MCF 10A (cell line): ENCODE measurements at regions not wholly inside any gene's neighbourhood (a gene's known extent, or its start where the extent isn't known, plus 50 kb on each side); places are given as distances from the start of the nearest gene placed in this dataset.

Experiments used
- BruUV-seq: library from RNA; stranded (reverse); fragments of 400-500 nt; replicated peaks from 2 replicates; lab custom pipeline; 2021; lab: Mats Ljungman, UMichigan
- CTCF ChIA-PET: fragments of 300-600 bp; sonication (Branson Sonifier 250); formaldehyde crosslinking; extraction: SDS; loops from one replicate; lab custom pipeline; 2021; ENCODE audit warnings: antibody characterized with exemption, inconsistent platforms; lab: Yijun Ruan, JAX
- POLR2A ChIA-PET: fragments of 300-600, 350-650 bp; sonication (Branson Sonifier 250); formaldehyde crosslinking; extraction: SDS; loops from one replicate; lab custom pipeline; 2020; ENCODE audit warnings: antibody characterized with exemption, inconsistent platforms; lab: Yijun Ruan, JAX
- DNase-seq: peaks from one replicate; pipeline ENCODE4 v3.0.0-alpha.2; 2018; ENCODE audit not compliant: unreplicated experiment
- H3K27ac Mint-ChIP-seq: one replicate; pipeline ENCODE4 v1.8.0; 2022; ENCODE audit warnings: mild to moderate bottlenecking, low read depth, mixed read lengths; ENCODE audit not compliant: unreplicated experiment
- H3K27me3 Mint-ChIP-seq: one replicate; pipeline ENCODE4 v1.8.0; 2022; ENCODE audit warnings: mixed read lengths; ENCODE audit not compliant: insufficient read depth, unreplicated experiment
- H3K36me3 Mint-ChIP-seq: one replicate; pipeline ENCODE4 v1.8.0; 2022; ENCODE audit warnings: mild to moderate bottlenecking, moderate library complexity, mixed read lengths; ENCODE audit not compliant: insufficient read depth, unreplicated experiment
- H3K4me1 Mint-ChIP-seq: one replicate; pipeline ENCODE4 v1.8.0; 2022; ENCODE audit warnings: mixed read lengths; ENCODE audit not compliant: insufficient read depth, unreplicated experiment
- H3K4me3 Mint-ChIP-seq: one replicate; pipeline ENCODE4 v1.8.0; 2022; ENCODE audit warnings: mild to moderate bottlenecking, moderate library complexity, mixed read lengths; ENCODE audit not compliant: unreplicated experiment
- H3K9me3 Mint-ChIP-seq: one replicate; pipeline ENCODE4 v1.8.0; 2022; ENCODE audit warnings: mixed read lengths; ENCODE audit not compliant: unreplicated experiment
- intact Hi-C: fragments of 100-400 bp; cut with micrococcal nuclease; formaldehyde crosslinking; loops from 2 replicates; pipeline ENCODE4 v1.14.1; 2022
- TF ChIP-seq, protein P1 (sequence below): fragments of 200-600 bp; IDR thresholded peaks from one replicate; pipeline ENCODE4 v1.8.0; 2022; ENCODE audit warnings: antibody characterized with exemption, mild to moderate bottlenecking; ENCODE audit not compliant: unreplicated experiment

GRCh38 chr4:16417198-16417597 lies 190.9 kb upstream of the TAPT1 start:
- intact Hi-C loops = no loop called here
- Mint-ChIP-seq H3K4me1 (peaks cover 8% of the 10 kb centered on the region), H3K36me3 (no peaks in the 10 kb centered on the region), H3K27ac (no peak overlapping the region), H3K27me3 (peaks cover 18% of the 10 kb centered on the region), H3K9me3 (peaks cover 10% of the 10 kb centered on the region), H3K4me3 (no peak overlapping the region)
- POLR2A ChIA-PET = no interaction called here
- BruUV-seq = no TSS peak
- CTCF ChIA-PET = interaction anchor here (0.6 to 1.2 kb wide), 2 partner anchors 26 to 907 kb away, joined by 4 read pairs; no protein-coding TSS in a partner anchor
- no peak for DNase-seq
- TF ChIP-seq, protein P1, sequence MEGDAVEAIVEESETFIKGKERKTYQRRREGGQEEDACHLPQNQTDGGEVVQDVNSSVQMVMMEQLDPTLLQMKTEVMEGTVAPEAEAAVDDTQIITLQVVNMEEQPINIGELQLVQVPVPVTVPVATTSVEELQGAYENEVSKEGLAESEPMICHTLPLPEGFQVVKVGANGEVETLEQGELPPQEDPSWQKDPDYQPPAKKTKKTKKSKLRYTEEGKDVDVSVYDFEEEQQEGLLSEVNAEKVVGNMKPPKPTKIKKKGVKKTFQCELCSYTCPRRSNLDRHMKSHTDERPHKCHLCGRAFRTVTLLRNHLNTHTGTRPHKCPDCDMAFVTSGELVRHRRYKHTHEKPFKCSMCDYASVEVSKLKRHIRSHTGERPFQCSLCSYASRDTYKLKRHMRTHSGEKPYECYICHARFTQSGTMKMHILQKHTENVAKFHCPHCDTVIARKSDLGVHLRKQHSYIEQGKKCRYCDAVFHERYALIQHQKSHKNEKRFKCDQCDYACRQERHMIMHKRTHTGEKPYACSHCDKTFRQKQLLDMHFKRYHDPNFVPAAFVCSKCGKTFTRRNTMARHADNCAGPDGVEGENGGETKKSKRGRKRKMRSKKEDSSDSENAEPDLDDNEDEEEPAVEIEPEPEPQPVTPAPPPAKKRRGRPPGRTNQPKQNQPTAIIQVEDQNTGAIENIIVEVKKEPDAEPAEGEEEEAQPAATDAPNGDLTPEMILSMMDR = no peak

DNA sequence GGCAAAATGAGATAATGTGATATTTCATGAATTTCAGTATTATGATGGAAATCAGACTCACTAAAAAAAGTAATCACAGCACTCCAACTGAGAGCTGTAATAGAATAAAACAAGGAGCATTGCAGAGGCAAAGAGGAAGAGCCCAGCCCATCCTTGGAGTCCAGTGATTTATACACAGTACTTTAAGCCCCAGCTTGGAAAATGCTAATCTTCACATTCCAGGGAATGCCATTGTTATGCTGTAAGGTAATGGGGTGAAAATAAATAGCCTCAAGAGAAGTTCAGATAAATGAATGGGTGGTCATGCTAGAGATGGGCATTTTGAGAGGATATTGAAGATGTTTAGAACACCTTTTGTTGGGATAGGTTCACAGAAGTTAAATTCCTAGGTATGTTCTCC lies 190.3 kb upstream of the TAPT1 start:
- H3K27ac Mint-ChIP-seq = no peak overlapping the region
- no TSS peak for BruUV-seq
- CTCF ChIA-PET = interaction anchor here (0.6 to 1.0 kb wide), 3 partner anchors 27 to 908 kb away, joined by 3 to 4 read pairs (median 3); no protein-coding TSS in a partner anchor
- DNase-seq = no peak
- H3K9me3 Mint-ChIP-seq = peaks cover 10% of the 10 kb centered on the region
- peaks cover 8% of the 10 kb centered on the region for H3K4me1 Mint-ChIP-seq
- no peak overlapping the region for H3K4me3 Mint-ChIP-seq
- peaks cover 18% of the 10 kb centered on the region for H3K27me3 Mint-ChIP-seq
- intact Hi-C loops = no loop called here
- TF ChIP-seq, protein P1 = no peak
- POLR2A ChIA-PET = no interaction called here
- H3K36me3 Mint-ChIP-seq = no peaks in the 10 kb centered on the region

DNA sequence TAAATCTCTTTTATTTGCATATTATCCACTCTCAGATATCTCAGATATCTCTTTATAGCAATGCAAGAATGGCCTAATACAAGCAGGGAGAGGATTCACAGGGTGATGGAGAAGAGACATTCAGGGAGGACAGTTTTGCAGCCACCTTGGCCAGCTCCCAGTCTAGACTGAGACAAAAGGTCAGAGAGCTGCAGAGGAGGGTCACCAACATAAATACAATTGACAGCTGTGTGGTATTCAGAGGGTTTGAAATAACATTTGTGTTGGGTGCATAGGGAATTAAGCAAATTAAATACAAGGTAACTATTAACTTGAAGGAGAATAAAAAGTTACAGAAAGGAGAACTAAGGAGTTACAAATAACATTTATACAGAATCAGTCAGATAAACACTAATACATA lies 189.5 kb upstream of the TAPT1 start:
- BruUV-seq = no TSS peak
- H3K27ac Mint-ChIP-seq = no peak overlapping the region

DNA sequence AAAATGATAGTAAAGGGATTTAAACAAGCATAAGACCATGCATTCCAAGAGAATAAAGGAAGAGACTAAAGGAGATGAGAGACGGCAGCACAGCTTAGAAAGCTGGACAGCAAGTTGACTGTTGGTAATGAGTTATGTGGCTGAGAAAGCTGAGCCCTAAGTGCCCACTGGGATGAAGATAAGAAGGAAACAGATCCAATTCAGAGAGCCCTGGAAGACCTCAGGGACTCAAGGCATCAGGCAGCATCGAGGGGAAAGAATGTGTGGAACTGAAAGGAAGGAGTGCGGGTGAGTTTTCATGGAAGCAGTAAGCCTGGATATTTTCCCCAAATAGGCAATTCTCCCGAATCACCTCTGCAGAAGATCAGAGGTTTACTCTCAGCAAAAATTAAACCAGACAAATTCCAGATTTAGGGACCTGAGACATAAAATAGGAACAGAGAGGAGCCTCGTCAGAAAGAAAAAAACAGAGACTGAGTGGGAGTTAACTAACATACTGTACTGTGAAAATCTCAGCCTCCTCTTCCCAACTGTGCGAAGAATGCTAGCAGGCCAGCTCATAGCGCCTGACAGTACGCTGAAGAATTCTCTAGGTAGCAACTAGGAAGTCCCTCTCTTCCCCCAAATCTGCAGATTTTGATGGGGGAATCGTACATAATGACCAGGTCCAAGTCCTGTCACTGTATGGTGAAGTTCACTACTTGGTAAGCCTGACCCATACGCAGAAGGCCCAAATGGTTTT lies 187.7 kb upstream of the TAPT1 start:
- Mint-ChIP-seq H3K4me1 (peaks cover 6% of the 10 kb centered on the region), H3K4me3 (no peak overlapping the region), H3K27ac (no peak overlapping the region), H3K36me3 (no peaks in the 10 kb centered on the region), H3K27me3 (peaks cover 43% of the 10 kb centered on the region), H3K9me3 (no peaks in the 10 kb centered on the region)
- BruUV-seq = no TSS peak
- POLR2A ChIA-PET = interaction anchor here (1.3 kb wide), 1 partner anchor 15 kb away, joined by 3 read pairs; no protein-coding TSS in a partner anchor
- intact Hi-C loops = no loop called here
- no peak for DNase-seq
- CTCF ChIA-PET = no interaction called here
- TF ChIP-seq, protein P1 = no peak

More for the DNA sequence above, 189.5 kb upstream of the TAPT1 start:
- H3K36me3 Mint-ChIP-seq = no peaks in the 10 kb centered on the region
- H3K4me1 Mint-ChIP-seq = peaks cover 8% of the 10 kb centered on the region
- no peak overlapping the region for H3K4me3 Mint-ChIP-seq
- peaks cover 8% of the 10 kb centered on the region for H3K9me3 Mint-ChIP-seq
- H3K27me3 Mint-ChIP-seq = peaks cover 26% of the 10 kb centered on the region
- POLR2A ChIA-PET = interaction anchor here (0.6 kb wide), 1 partner anchor 133 kb away, joined by 3 read pairs; no protein-coding TSS in a partner anchor
- intact Hi-C loops = no loop called here
- TF ChIP-seq, protein P1 = no peak
- CTCF ChIA-PET = interaction anchor here (0.9 kb wide), 1 partner anchor 128 kb away, joined by 3 read pairs; no protein-coding TSS in a partner anchor
- no peak for DNase-seq
